ENCODE measurements at regions not wholly inside any gene's neighbourhood (a gene's known extent, or its start where the extent isn't known, plus 50 kb on each side); places are given as distances from the start of the nearest gene placed in this dataset.

GRCh38 chr11:110029714-110030113, 63.5 kb upstream of the ZC3H12C start:
- Histone ChIP-seq H3K9me3 (no peaks in the 10 kb centered on the region), H3K27ac (peak overlapping the region in 1 of 4 donors; percentile 87), H3K4me1 (peaks cover 0 to 30% (median 6%) of the 10 kb centered on the region in 4 donors), H3K27me3 (no peaks in the 10 kb centered on the region), H3K36me3 (no peaks in the 10 kb centered on the region), H3K4me3 (no peak overlapping the region)
- 48 to 54% methylated on average over 6 of the region's 6 CpGs for WGBS, 2 donors
- TF ChIP-seq, protein P1, sequence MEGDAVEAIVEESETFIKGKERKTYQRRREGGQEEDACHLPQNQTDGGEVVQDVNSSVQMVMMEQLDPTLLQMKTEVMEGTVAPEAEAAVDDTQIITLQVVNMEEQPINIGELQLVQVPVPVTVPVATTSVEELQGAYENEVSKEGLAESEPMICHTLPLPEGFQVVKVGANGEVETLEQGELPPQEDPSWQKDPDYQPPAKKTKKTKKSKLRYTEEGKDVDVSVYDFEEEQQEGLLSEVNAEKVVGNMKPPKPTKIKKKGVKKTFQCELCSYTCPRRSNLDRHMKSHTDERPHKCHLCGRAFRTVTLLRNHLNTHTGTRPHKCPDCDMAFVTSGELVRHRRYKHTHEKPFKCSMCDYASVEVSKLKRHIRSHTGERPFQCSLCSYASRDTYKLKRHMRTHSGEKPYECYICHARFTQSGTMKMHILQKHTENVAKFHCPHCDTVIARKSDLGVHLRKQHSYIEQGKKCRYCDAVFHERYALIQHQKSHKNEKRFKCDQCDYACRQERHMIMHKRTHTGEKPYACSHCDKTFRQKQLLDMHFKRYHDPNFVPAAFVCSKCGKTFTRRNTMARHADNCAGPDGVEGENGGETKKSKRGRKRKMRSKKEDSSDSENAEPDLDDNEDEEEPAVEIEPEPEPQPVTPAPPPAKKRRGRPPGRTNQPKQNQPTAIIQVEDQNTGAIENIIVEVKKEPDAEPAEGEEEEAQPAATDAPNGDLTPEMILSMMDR (IDR thresholded peaks at IDR 0.05) = no peak
- no peak for TF ChIP-seq POLR2A (IDR thresholded peaks at IDR 0.05)
- no peak for TF ChIP-seq EP300 (IDR thresholded peaks at IDR 0.05)
- no peak for DNase-seq (ENCODE audit: low spot score in 2 of 2)

DNA sequence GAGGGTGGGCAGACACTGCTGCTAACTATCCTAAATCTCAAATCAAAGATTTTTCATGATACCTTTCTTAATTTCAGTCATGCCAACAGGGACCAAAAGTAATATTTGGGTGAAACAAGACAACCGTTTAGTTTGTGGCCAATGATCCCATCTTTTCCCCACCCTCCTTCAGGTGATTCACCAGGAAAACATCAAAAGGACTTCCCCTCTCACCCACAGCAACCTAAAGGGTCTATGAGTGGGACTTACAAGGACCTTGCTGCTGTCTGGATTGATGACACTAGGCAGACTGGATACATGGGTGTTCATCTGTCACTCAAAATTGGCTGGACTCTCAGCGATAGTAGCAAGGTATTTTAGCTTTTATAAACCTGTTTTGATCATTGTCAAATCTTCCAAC, 62.0 kb upstream of the ZC3H12C start:
- Histone ChIP-seq H3K4me3 (no peak overlapping the region), H3K4me1 (peaks cover 0 to 30% (median 6%) of the 10 kb centered on the region in 4 donors), H3K27me3 (no peaks in the 10 kb centered on the region), H3K9me3 (no peaks in the 10 kb centered on the region), H3K36me3 (no peaks in the 10 kb centered on the region), H3K27ac (no peak overlapping the region)
- no peak for DNase-seq (ENCODE audit: low spot score in 2 of 2)
- WGBS, 2 donors = 81 to 96% methylated on average over 2 of the region's 2 CpGs
- TF ChIP-seq, protein P1 (IDR thresholded peaks at IDR 0.05) = no peak
- TF ChIP-seq POLR2A (IDR thresholded peaks at IDR 0.05) = no peak

DNA sequence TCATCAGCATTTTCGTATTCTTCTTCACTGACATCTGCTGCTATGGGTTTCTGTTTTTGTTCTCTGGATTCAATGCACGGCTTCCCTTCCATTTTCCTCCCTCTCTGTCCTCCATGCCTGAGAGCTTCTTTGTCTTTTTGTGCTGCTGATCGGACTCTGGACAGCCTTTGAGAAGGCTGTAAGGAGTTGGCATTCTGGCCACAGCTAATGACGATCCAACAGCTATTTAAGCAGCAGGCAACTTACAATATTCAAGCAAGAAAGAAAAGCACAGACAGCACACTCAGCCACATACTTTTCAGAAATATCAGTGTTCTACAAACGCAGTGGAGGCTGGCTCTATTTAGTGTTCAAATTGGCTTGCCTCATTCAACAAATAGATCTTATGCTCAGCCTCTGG, 60.9 kb upstream of the ZC3H12C start:
- H3K9me3 ChIP-seq = no peaks in the 10 kb centered on the region
- peak overlapping the region in 1 of 4 donors; percentile 58 for H3K27ac ChIP-seq
- DNase-seq (ENCODE audit: low spot score in 2 of 2) = no peak
- TF ChIP-seq, protein P1 (IDR thresholded peaks at IDR 0.05) = no peak
- TF ChIP-seq POLR2A (IDR thresholded peaks at IDR 0.05) (no peak), EP300 (IDR thresholded peaks at IDR 0.05) (no peak)
- no peak overlapping the region for H3K4me3 ChIP-seq
- 36 to 47% methylated on average over 5 of the region's 5 CpGs for WGBS, 2 donors
- no peaks in the 10 kb centered on the region for H3K27me3 ChIP-seq
- no peaks in the 10 kb centered on the region for H3K36me3 ChIP-seq
- peaks cover 0 to 22% (median 3%) of the 10 kb centered on the region in 4 donors for H3K4me1 ChIP-seq

GRCh38 chr11:110032957-110033570, 60.1 kb upstream of the ZC3H12C start:
- no peaks in the 10 kb centered on the region for H3K27me3 ChIP-seq
- H3K36me3 ChIP-seq = no peaks in the 10 kb centered on the region
- no peak for DNase-seq (ENCODE audit: low spot score in 2 of 2)
- no peaks in the 10 kb centered on the region for H3K9me3 ChIP-seq
- WGBS, 2 donors = 81 to 93% methylated on average over 1 of the region's 1 CpG
- TF ChIP-seq, protein P1 (IDR thresholded peaks at IDR 0.05) = no peak
- TF ChIP-seq POLR2A (IDR thresholded peaks at IDR 0.05) = no peak
- TF ChIP-seq EP300 (IDR thresholded peaks at IDR 0.05) = no peak
- H3K27ac ChIP-seq = peak overlapping the region in 1 of 4 donors; percentile 58
- H3K4me3 ChIP-seq = no peak overlapping the region
- H3K4me1 ChIP-seq = peaks cover 0 to 14% (median 3%) of the 10 kb centered on the region in 4 donors

DNA sequence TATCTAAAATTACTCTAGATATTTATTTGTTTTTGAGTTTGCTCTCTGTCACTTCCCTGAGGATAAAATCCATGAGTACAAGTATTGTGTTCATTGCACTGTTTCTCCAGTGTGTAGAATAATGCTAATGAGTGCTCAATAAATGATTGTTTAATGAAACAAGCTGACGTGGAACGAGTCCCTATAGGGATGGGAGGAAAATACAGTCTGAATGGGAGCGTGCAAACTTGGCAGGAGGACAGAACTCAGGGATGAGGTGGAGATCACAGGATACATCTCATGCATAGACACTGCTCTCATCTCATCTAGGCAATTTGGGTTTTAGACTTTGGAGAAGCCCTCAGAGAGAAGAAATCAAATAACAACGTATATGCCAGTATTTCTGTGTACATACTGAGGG, 58.4 kb upstream of the ZC3H12C start:
- no peaks in the 10 kb centered on the region for H3K36me3 ChIP-seq
- no peak overlapping the region for H3K27ac ChIP-seq
- DNase-seq (ENCODE audit: low spot score in 2 of 2) = no peak
- peaks cover 0 to 11% (median 3%) of the 10 kb centered on the region in 4 donors for H3K4me1 ChIP-seq
- no peaks in the 10 kb centered on the region for H3K9me3 ChIP-seq
- TF ChIP-seq EP300 (IDR thresholded peaks at IDR 0.05) (no peak), POLR2A (IDR thresholded peaks at IDR 0.05) (no peak)
- TF ChIP-seq, protein P1 (IDR thresholded peaks at IDR 0.05) = no peak
- 32 to 41% methylated on average over 4 of the region's 4 CpGs for WGBS, 2 donors
- no peaks in the 10 kb centered on the region for H3K27me3 ChIP-seq
- no peak overlapping the region for H3K4me3 ChIP-seq
